HG02678 (cell line): ENCODE measurements at regions not wholly inside any gene's neighbourhood (a gene's known extent, or its start where the extent isn't known, plus 50 kb on each side); places are given as distances from the start of the nearest gene placed in this dataset.

Experiments used
- ATAC-seq: cut with Tn5 transposase; IDR thresholded peaks from one replicate; pipeline ENCODE4 v1.9.1; 2021; ENCODE audit warnings: mild to moderate bottlenecking, moderate library complexity; ENCODE audit not compliant: unreplicated experiment

DNA sequence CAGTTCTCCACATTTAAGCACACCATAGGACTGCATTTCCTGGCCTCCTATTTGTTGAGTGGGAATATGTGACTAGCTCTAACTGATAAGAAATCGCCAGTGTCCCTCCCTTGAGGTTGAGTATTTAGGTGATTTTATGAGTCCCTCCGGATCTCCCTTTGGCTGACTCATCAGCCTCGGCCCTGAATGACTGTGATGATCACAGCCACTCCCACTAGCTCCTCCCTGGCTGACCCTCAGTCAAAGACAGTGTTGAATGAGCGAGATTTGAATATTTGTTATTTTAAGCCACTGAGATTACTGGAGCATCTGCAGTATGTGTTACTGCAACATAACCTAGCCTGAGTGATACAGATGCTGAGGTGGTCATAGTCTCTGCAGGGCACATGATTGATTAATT, 515.3 kb downstream of the EPHB1 start:
- no peak for ATAC-seq

DNA sequence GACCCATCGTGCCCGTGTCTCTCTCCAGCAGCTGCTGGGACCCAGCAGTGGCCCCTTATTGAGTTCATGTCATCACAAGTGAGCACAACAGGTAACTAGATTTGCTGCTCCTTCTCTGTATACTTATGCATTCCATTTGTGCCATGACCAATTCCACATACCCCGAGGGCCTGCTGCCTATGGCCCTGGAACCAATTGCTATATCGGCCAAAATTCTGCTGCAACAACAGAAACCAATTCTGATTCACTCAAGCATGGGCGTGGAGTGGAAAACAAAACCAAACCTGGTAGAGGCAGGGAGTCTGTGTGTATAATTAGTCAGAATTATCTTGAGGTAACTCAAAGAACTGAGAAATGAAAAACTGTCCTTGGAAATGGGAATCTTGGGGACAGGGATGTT, 516.6 kb downstream of the EPHB1 start:
- ATAC-seq = no peak

DNA sequence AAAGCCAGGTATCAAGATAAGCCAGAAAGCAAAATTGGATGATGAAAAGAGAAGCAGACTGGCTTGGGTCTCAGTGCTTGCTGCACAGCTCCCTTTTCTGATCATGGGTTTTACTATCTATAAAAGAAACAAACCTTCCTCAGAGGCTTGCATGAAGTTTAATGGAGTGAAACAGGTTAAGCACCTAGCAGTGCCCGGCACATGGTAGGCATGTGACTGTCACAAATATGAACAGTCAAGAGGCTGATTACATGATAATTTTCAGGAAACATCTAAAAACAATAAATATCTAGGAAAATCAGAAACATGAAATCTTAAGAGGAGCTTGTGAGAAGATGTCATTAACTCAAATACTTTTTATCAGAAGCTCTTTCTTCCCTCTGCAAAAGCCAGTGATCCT, 519.2 kb downstream of the EPHB1 start:
- no peak for ATAC-seq

DNA sequence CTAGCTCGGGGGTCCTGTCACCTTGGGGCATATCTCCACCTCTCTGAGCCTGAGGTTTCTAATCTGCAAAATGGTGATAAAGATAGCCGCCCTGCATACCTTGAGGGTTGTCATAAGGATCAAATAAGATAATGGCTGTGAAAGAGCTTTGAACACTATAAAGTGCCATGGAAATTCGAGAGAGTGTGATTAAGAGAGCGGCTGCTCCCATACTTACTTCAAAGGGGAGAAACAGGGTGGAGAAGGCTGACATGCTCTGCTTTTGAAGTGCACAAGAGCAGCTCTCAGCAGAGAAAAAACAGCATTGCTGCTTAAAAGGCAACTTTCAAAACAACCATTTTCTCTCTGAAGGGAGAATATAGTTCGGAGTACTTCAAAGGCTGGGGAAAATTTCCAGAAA, 529.2 kb downstream of the EPHB1 start:
- no peak for ATAC-seq

DNA sequence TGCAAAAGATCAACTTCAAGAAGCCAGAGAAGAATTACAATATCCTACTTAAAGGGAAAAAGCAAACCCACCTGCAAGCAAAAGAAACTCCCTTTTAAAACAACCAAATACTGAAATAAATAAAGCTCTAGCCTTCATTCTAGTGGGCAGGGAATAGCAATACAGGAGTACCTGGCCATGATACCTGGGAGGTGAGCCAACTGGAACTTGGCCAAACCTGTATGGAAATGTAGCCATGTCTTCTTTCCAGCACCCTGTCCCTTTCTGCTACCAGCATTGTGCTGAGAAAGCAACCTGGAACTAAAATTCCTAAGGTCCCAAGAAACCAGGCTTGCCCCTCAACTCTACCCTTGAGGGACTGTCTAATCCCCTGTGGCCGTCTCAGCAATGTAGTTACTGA, 530.0 kb downstream of the EPHB1 start:
- ATAC-seq = no peak

DNA sequence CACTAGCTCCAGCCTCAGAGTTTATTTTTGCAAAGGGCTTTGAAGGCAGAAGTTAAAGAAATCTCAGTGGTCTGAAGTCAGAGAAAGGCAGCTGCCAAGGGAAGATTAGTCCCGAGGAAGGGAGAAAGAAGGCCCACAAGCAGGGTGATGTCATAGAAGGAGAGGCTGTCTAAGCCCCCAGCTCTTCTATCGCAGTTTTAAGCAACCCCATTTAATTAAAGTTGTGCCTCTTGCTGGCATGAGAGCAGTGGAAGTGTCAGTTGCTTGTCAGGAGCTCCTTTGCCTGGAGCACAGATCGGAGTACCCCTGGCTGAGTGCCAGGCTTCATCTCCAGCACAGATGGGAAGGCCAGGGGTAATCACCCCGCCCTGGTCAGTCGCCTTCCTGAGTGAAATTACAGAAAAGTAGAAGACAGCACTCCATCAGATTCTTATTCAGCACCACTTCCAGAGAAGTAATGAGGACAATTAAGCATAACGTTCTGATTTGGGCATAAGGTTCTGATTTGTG, 530.7 kb downstream of the EPHB1 start:
- ATAC-seq = no peak

DNA sequence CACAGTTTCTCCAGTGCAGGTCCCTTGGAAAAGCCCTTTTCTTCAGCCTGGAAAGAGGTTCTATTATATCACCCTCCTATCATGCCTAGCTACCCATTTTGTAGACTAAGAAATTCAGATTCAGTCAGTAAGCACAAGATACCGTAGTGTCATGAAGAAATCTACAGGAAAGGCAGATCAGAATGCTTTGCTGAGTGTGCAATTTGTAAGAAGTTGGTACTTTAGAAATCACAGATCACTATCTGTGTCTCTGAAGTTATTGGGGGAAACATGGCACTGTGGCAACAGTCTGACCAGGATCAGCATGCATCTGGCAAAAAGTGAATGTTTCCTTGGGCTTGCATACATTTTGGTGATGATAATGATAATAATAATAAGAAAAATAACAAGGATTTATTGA, 531.8 kb downstream of the EPHB1 start:
- no peak for ATAC-seq

DNA sequence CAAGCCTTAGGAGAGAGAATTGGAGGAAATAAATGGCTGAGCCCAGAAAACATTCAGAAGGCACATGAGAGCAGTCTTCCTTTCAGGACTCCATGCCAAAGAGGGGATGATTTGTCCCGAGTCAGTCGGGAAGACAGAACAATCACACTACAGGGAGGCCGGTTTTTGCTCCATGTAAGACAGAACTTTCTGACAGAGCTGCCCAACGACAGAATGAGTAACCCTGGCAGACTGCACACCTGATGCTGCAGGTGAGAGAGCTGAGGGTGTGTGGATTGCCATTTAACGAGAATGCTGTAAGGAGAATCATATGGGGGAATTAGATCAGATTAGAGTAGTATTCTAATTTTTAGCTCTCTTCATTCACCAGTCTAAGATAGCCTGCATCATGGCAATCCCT, 533.0 kb downstream of the EPHB1 start:
- no peak for ATAC-seq

DNA sequence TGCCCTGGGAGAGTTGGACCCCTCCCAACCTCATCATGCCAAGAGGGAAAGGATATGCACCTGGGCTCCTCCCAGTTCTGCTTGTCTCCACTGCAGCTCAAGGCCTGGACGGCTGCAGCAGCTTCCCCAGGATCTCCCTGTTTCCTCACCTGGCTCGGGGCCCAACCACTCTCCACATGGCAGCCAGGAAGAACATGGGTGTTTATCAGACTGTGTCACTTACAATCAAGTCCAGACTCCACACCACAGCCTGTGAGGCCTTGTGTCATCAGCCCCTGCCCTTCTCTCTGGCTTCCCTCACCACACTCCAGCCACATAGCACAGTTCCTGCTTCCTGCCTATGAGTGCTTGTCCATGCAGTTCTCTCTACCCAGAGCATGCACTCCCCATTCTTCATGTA, 534.4 kb downstream of the EPHB1 start:
- no peak for ATAC-seq

DNA sequence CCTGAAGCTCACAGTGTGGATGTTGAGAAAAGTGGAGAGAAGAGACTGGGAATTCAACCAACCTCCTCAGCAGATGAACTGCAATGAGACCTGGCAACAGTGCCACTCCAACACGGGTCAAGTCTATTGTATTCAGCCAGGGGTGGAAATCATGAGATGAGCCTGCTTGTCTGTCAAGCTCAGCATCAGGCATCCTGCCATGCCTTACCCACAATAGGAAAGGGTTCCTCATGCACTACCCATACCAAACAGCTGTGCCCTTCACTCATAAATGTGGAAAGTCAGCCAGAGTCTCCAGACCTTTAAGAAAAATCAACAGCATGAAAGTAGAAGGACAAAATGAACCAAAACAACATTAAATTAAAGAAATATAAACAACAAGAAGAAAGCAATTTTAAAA, 542.1 kb downstream of the EPHB1 start:
- no peak for ATAC-seq

DNA sequence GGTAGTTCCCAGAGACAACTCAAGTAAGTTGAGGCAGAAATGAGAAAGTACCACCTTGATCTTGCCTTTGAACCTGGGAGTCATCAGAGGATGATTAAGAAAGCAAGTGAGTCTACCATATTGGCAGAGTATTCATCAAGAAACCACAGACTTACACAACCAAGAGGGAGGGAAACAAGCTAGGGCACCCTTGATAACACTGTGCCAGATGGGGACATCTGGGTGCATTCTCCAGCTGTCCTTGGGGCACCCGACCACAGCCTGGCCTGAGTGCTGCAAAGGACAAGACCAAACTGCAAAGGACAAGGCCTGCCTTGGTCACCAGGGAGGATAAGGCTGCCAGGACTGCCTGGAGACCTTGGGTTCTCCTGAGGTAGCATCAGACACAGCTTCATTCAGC, 553.6 kb downstream of the EPHB1 start:
- ATAC-seq = no peak

DNA sequence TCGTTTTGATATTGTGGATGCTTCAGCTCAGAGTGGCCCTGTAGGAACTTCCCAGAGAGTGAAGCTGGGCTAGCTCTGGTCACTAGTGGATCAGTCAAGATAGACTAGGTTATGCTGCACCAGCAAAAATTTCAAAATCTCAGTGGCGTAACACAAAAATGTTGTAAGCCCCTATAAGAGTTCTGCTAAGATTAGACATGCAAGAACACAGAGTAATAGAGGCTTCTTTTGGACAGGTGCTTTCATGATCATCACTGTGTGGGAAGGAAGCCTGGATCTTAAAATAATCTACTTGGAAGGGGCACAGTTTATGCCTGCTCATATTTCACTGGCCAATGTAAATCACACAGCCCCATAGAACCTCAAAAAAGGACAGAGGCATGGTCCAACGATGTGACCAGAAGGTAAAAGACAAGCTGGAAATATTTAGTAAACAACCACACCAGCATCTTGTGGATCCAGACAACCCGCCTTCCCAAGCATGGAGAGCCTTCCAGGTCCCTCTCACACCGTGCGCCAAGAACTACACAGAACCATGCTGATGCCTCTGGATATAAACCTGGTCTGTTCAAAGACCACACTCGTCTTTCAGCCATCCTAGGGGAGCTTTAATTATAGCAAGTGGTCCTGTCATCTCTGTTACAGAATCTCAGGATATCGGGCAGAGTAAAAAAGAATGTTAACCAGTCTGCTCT, 554.3 kb downstream of the EPHB1 start:
- ATAC-seq = no peak

DNA sequence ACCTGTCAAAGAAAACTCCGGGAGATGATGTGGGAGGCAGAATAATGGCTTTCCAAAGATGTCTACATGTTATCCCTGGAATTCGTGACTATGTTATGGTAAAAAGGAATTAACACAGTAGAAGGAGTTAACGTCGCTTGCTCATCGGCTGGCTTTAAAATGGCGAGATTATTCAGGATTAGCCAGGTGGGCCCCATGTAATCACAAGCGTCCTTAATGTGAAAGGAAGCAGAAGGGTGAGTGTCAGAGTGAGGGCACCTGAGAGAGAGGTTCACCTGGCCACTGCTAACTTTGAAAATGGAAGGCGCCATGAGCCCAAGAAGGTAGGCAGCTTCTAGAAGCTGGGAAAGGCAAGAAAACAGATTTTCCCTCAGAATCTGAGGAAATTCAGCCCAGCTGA, 557.2 kb downstream of the EPHB1 start:
- no peak for ATAC-seq

DNA sequence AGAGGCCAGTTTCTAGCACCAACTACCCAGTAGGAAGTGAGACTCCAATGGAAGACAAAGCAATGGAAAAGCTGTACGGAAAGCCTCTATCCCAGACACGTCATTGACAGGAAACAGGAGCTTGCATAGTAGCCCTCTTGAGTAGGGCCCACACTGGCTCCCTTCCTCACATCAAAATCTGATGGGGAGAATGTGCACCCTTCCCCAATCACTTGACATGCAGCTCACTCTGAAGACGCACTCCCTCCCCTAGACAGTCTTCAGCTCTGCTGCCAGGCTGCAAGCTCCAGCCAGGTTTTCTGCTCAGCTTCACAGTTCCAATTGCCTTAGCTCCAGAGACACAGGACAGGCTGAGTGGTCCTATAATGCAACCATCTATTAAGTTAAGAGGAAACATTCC, 567.8 kb downstream of the EPHB1 start:
- ATAC-seq = no peak

DNA sequence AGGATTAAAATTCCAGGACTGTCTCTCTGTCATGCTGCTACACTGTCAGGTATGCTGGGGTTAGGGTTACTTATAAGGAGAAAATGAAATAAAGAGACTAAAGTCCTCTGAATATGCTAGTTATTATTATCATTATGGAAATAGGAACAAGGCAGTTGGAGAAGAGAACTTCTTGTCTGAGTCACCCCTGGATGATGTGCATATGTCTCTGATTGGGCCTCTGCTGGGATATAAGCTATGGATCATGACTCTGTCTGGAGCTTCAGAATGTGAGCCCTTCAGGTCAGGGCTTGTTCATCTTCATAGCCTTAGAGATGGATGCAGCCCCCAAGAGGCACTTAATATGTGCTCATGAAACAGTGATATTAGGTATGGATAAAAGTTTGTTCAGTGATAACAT, 569.6 kb downstream of the EPHB1 start:
- ATAC-seq = no peak

DNA sequence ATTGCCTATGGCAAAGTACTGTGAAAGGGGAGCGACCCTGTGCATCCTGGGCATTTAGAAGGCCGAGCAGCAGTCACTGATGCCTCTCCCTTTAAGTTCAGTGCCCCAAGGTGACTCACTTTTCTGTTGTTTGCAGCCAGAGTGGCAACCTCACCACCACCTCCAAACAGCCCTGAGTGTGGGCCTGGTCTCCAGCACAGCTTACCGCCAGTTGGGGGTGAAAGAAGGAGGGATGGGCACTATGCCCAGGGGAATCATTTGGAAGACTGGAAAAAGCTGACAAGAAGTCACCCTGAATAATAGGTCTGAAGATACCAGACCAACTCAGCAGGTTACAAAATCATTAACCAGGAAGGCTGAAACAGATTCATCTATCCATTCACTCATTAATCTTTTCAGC, 571.8 kb downstream of the EPHB1 start:
- no peak for ATAC-seq

DNA sequence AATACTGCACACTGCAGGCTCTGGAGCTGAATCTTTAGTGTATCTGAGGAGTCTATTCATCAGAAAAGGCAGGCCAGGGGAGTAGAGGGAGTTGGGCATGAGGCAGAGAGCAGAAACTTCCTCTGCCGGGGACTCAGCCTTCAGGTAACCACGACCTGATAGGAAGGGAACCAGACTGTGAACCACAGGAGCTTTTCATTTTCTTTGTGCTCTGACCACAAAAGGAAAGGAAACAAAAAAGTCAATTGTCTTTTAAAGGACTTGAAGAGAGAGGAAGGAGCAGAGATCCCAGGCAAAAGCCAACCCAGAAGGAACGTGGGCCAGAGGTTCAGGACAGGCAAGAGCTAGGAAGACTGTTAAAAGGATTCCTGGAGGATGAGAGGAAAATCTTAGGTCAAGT, 573.3 kb downstream of the EPHB1 start:
- no peak for ATAC-seq

DNA sequence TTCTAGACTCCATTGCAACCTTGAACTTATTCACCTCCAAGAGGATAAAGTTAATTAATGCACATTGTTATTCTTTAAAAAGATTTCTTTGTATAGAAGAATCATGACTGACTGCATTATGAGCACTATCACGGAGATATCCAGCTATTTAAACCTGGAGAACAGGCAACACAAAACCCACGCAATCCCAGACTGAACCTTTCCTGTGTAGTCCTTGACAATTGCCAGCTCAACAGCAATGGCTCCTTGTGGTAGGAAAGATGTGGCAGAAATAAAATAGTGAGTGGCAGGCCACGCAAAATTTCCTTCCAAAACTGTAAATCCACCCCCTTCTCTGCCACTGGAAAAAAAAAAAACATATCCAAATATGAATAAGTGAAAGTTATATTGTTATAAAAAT, 573.7 kb downstream of the EPHB1 start:
- ATAC-seq = no peak

DNA sequence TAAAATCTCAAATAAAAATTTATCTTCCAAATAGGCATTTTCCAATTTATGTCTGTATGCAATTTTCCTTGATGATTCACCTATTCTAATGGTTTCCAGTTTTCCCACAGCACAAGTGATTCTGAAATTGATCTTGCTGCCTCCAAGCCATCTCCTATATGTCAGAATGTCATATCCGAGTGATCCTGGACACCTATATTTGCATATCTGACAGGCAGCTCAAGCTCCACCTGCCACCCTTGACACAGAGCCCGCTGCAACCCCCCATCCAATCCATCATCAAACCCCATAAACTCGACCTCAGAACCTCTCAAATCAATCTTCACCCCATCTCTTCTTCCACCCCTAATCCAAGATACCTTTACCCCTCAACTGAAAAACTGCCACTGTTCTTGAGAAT, 579.5 kb downstream of the EPHB1 start:
- no peak for ATAC-seq

DNA sequence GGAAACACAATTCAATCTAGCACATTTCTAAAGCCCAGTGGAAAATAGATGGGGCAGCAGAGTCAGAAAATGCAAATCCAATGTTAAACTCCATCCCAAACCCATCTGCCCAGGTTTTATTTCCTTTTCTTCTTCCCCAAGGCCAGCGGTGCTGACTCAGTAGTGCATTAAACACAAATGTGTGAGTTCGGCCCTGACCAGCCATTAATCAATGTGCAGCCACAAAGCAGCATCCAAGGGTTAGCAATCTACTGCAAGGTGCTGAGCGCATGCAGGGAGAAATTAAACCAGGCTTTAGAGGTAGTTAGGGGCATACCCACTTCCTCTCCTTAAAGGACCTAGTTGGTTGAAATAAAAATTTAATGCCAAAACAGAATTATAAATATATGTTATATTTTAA, 583.3 kb upstream of the PPP2R3A start:
- no peak for ATAC-seq

DNA sequence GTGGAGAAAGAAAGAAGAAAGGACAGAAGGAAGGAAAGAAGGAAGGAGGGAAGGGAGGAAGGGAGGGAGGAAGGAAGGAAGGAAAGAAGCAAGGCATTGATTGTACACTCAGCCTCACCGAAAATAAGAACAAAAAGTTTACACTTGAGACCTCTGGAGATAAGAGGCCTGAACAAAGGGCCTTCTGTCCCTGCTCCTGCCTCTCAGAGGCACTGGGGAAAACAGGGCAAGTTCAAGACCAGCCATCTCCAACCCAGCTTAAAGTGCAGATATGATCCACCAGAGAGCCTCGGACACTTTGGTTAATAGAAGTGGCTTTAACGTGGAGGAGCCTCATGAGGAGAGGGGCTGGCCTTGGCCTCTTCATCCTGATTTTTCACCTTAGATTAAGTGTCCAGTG, 582.9 kb upstream of the PPP2R3A start:
- ATAC-seq = no peak

DNA sequence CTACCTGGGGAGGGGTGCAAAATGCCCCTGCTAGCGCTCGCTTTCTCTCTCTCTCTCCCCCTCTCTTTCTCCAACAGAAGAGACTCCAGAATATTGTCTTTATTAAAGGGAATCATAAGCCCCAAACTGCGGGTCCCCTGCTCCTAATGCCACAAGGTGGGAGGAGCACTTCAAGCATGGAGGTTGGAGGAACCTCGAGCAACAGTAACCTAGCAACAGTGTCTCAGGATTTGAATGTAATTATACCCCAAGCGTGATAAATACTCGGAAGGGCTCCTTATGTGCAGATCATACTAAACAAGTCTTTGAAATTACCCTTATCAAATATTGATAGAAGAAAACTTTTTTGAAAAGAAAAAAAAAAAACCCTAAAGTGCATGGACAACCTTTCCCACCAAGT, 582.2 kb upstream of the PPP2R3A start:
- no peak for ATAC-seq

DNA sequence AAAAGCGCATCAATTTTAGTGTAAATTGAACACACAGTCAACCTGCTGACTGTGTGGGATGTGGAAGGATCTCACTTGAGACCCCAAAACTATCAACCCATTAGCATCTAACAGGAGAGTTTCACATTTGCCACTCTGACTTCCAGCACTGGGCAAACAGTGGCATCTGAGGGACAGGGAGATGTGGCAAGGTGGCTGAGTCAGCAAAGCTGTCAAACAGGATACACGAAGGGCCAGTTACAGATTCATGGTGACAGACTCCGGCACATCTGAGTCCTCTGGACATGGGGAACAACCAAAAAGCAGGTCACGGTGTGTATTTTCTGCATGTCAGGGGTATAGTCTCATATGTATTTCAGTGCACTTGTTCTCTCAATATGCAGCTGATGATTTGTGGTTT, 573.4 kb upstream of the PPP2R3A start:
- ATAC-seq = no peak
